HG03565 (cell line): ENCODE measurements at regions not wholly inside any gene's neighbourhood (a gene's known extent, or its start where the extent isn't known, plus 50 kb on each side); places are given as distances from the start of the nearest gene placed in this dataset.

Source experiments
- ATAC-seq: cut with Tn5 transposase; IDR thresholded peaks from one replicate; pipeline ENCODE4 v1.9.1; 2021; ENCODE audit warnings: mild to moderate bottlenecking, moderate library complexity; ENCODE audit not compliant: unreplicated experiment

GRCh38 chr18:38301621-38302020, 736.0 kb upstream of the CELF4 start:
- no peak for ATAC-seq

- ATAC-seq = no peak
These were observed 732.3 kb upstream of the CELF4 start for GRCh38 chr18:38297910-38298309.

- ATAC-seq = no peak
These were observed 724.6 kb upstream of the CELF4 start for GRCh38 chr18:38290229-38290628.

GRCh38 chr18:38284972-38285371, 719.4 kb upstream of the CELF4 start:
- ATAC-seq = no peak

GRCh38 chr18:38263066-38263465, 697.5 kb upstream of the CELF4 start:
- ATAC-seq = no peak

- ATAC-seq = no peak
These were observed 697.1 kb upstream of the CELF4 start for GRCh38 chr18:38262661-38263060.

GRCh38 chr18:38257661-38258060, 692.1 kb upstream of the CELF4 start:
- no peak for ATAC-seq

- ATAC-seq = no peak
These were observed 690.8 kb upstream of the CELF4 start for GRCh38 chr18:38256366-38256765.

GRCh38 chr18:38250971-38251370, 685.4 kb upstream of the CELF4 start:
- ATAC-seq = no peak

- no peak for ATAC-seq
These were observed 678.9 kb upstream of the CELF4 start for GRCh38 chr18:38244480-38244879.

- no peak for ATAC-seq
These were observed 677.7 kb upstream of the CELF4 start for GRCh38 chr18:38243291-38243690.

- ATAC-seq = no peak
These were observed 676.1 kb upstream of the CELF4 start for GRCh38 chr18:38241736-38242135.

- no peak for ATAC-seq
These were observed 675.6 kb upstream of the CELF4 start for GRCh38 chr18:38241216-38241615.

- no peak for ATAC-seq
These were observed 674.0 kb upstream of the CELF4 start for GRCh38 chr18:38239606-38240005.

- no peak for ATAC-seq
These were observed 672.2 kb upstream of the CELF4 start for GRCh38 chr18:38237796-38238195.

- no peak for ATAC-seq
These were observed 656.0 kb upstream of the CELF4 start for GRCh38 chr18:38221476-38222100.

- ATAC-seq = no peak
These were observed 633.4 kb upstream of the CELF4 start for GRCh38 chr18:38198956-38199355.

GRCh38 chr18:38198526-38198925, 632.9 kb upstream of the CELF4 start:
- no peak for ATAC-seq

GRCh38 chr18:38186491-38186890, 620.9 kb upstream of the CELF4 start:
- no peak for ATAC-seq

- ATAC-seq = no peak
These were observed 609.0 kb upstream of the CELF4 start for GRCh38 chr18:38174594-38174993.

- ATAC-seq = no peak
These were observed 608.6 kb upstream of the CELF4 start for GRCh38 chr18:38174173-38174572.

GRCh38 chr18:38170845-38171244, 605.2 kb upstream of the CELF4 start:
- no peak for ATAC-seq

GRCh38 chr18:38167623-38168022, 602.0 kb upstream of the CELF4 start:
- ATAC-seq = no peak
